ENCODE measurements at regions not wholly inside any gene's neighbourhood (a gene's known extent, or its start where the extent isn't known, plus 50 kb on each side); places are given as distances from the start of the nearest gene placed in this dataset.

DNA sequence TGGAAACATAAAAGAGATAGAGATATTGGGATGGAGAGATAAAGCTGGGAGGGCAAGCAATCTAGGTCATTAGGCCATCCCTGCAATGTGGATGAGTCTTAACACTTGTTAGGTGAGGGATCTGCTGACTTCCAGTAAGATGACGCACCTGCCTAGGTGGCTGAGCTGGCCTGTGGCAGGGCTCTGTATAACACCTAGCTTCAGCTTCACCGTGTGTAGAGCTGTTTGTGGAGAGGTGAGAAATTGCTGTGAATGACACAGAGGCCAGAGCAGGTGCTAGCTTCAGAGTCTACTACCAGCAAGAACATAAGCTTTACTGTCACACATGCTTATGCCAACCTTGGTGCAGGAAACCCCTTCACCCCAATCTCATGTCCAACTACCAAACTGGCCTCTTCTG is 1010.0 kb downstream of the TYW1 start (continued):
- TF ChIP-seq, protein P1, sequence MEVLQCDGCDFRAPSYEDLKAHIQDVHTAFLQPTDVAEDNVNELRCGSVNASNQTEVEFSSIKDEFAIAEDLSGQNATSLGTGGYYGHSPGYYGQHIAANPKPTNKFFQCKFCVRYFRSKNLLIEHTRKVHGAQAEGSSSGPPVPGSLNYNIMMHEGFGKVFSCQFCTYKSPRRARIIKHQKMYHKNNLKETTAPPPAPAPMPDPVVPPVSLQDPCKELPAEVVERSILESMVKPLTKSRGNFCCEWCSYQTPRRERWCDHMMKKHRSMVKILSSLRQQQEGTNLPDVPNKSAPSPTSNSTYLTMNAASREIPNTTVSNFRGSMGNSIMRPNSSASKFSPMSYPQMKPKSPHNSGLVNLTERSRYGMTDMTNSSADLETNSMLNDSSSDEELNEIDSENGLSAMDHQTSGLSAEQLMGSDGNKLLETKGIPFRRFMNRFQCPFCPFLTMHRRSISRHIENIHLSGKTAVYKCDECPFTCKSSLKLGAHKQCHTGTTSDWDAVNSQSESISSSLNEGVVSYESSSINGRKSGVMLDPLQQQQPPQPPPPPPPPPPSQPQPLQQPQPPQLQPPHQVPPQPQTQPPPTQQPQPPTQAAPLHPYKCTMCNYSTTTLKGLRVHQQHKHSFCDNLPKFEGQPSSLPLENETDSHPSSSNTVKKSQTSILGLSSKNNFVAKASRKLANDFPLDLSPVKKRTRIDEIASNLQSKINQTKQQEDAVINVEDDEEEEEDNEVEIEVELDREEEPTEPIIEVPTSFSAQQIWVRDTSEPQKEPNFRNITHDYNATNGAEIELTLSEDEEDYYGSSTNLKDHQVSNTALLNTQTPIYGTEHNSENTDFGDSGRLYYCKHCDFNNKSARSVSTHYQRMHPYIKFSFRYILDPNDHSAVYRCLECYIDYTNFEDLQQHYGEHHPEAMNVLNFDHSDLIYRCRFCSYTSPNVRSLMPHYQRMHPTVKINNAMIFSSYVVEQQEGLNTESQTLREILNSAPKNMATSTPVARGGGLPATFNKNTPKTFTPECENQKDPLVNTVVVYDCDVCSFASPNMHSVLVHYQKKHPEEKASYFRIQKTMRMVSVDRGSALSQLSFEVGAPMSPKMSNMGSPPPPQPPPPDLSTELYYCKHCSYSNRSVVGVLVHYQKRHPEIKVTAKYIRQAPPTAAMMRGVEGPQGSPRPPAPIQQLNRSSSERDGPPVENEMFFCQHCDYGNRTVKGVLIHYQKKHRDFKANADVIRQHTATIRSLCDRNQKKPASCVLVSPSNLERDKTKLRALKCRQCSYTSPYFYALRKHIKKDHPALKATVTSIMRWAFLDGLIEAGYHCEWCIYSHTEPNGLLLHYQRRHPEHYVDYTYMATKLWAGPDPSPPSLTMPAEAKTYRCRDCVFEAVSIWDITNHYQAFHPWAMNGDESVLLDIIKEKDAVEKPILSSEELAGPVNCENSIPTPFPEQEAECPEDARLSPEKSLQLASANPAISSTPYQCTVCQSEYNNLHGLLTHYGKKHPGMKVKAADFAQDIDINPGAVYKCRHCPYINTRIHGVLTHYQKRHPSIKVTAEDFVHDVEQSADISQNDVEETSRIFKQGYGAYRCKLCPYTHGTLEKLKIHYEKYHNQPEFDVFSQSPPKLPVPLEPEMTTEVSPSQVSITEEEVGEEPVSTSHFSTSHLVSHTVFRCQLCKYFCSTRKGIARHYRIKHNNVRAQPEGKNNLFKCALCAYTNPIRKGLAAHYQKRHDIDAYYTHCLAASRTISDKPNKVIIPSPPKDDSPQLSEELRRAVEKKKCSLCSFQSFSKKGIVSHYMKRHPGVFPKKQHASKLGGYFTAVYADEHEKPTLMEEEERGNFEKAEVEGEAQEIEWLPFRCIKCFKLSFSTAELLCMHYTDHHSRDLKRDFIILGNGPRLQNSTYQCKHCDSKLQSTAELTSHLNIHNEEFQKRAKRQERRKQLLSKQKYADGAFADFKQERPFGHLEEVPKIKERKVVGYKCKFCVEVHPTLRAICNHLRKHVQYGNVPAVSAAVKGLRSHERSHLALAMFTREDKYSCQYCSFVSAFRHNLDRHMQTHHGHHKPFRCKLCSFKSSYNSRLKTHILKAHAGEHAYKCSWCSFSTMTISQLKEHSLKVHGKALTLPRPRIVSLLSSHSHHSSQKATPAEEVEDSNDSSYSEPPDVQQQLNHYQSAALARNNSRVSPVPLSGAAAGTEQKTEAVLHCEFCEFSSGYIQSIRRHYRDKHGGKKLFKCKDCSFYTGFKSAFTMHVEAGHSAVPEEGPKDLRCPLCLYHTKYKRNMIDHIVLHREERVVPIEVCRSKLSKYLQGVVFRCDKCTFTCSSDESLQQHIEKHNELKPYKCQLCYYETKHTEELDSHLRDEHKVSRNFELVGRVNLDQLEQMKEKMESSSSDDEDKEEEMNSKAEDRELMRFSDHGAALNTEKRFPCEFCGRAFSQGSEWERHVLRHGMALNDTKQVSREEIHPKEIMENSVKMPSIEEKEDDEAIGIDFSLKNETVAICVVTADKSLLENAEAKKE (CRISPR knock-in tag; IDR thresholded peaks at IDR 0.05): no peak
- TF ChIP-seq, protein P2, sequence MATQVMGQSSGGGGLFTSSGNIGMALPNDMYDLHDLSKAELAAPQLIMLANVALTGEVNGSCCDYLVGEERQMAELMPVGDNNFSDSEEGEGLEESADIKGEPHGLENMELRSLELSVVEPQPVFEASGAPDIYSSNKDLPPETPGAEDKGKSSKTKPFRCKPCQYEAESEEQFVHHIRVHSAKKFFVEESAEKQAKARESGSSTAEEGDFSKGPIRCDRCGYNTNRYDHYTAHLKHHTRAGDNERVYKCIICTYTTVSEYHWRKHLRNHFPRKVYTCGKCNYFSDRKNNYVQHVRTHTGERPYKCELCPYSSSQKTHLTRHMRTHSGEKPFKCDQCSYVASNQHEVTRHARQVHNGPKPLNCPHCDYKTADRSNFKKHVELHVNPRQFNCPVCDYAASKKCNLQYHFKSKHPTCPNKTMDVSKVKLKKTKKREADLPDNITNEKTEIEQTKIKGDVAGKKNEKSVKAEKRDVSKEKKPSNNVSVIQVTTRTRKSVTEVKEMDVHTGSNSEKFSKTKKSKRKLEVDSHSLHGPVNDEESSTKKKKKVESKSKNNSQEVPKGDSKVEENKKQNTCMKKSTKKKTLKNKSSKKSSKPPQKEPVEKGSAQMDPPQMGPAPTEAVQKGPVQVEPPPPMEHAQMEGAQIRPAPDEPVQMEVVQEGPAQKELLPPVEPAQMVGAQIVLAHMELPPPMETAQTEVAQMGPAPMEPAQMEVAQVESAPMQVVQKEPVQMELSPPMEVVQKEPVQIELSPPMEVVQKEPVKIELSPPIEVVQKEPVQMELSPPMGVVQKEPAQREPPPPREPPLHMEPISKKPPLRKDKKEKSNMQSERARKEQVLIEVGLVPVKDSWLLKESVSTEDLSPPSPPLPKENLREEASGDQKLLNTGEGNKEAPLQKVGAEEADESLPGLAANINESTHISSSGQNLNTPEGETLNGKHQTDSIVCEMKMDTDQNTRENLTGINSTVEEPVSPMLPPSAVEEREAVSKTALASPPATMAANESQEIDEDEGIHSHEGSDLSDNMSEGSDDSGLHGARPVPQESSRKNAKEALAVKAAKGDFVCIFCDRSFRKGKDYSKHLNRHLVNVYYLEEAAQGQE (IDR thresholded peaks at IDR 0.05; ENCODE audit: unreplicated experiment): no peak
- no peak for TF ChIP-seq ZNF114 (CRISPR knock-in tag; IDR thresholded peaks at IDR 0.05)

DNA sequence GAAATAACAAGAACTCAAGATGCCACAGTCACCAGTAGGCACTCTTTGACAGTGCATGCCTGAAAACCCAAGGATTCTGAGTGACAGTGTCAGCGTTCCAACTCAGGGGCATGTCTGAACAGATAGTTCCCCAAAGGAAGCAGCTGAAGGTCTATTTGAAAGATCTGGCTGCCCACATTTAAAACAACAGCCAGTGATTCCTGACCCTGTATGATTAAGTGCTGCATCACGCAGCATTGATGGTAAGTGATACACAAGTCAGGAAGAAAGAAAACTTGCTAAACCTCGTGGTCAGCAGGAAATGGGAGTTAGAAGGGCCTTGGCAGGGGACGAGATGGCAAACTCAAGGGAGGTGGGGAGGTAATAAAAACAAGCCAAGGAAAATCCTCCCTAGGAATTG is 1013.1 kb downstream of the TYW1 start:
- Histone ChIP-seq H3K36me3 (ENCODE audit: insufficient read depth) (no peaks in the 10 kb centered on the region), H4K20me1 (replicated peaks; ENCODE audit: insufficient read depth) (no peaks in the 10 kb centered on the region), H3K4me3 (no peak overlapping the region), H3K27ac (ENCODE audit: low read depth) (no peak overlapping the region), H3K79me2 (replicated peaks; ENCODE audit: insufficient read depth) (no peaks in the 10 kb centered on the region), H3K9me2 (ENCODE audit: insufficient read depth) (no peaks in the 10 kb centered on the region), H3F3A (replicated peaks; ENCODE audit: low read depth) (no peaks in the 10 kb centered on the region), H3K4me1 (ENCODE audit: insufficient read depth) (no peaks in the 10 kb centered on the region), H3K27me3 (ENCODE audit: insufficient read depth) (no peaks in the 10 kb centered on the region), H2AFZ (no peak overlapping the region), H3K4me2 (no peak overlapping the region)
- Mint-ChIP-seq H3K9me3 (peaks cover 97% of the 10 kb centered on the region), H3K4me1 (no peaks in the 10 kb centered on the region), H3K27me3 (ENCODE audit: insufficient read depth, low read depth, poor library complexity) (peaks cover 4% of the 10 kb centered on the region), H3K27ac (no peak overlapping the region), H3K36me3 (ENCODE audit: low read depth) (peaks cover 43% of the 10 kb centered on the region), H3K4me3 (no peak overlapping the region)
- DNase-seq (ENCODE audit: low spot score) (no peak), ATAC-seq (no peak)
- TF ChIP-seq EZH2 (IDR thresholded peaks at IDR 0.05; ENCODE audit: low read depth, unreplicated experiment) (no peak), EZH2phosphoT487 (IDR thresholded peaks at IDR 0.05; ENCODE audit: unreplicated experiment) (no peak), ZNF114 (CRISPR knock-in tag; IDR thresholded peaks at IDR 0.05) (no peak), JUNB (IDR thresholded peaks at IDR 0.05; ENCODE audit: unreplicated experiment) (no peak), NANOG (IDR thresholded peaks at IDR 0.05; ENCODE audit: borderline replicate concordance) (no peak), ZNF331 (CRISPR knock-in tag; IDR thresholded peaks at IDR 0.05; ENCODE audit: low read depth) (no peak), POLR2AphosphoS5 (IDR thresholded peaks at IDR 0.05; ENCODE audit: low read depth) (no peak), STAT1 (IDR thresholded peaks at IDR 0.05; ENCODE audit: unreplicated experiment) (no peak)
- TF ChIP-seq, protein P3, sequence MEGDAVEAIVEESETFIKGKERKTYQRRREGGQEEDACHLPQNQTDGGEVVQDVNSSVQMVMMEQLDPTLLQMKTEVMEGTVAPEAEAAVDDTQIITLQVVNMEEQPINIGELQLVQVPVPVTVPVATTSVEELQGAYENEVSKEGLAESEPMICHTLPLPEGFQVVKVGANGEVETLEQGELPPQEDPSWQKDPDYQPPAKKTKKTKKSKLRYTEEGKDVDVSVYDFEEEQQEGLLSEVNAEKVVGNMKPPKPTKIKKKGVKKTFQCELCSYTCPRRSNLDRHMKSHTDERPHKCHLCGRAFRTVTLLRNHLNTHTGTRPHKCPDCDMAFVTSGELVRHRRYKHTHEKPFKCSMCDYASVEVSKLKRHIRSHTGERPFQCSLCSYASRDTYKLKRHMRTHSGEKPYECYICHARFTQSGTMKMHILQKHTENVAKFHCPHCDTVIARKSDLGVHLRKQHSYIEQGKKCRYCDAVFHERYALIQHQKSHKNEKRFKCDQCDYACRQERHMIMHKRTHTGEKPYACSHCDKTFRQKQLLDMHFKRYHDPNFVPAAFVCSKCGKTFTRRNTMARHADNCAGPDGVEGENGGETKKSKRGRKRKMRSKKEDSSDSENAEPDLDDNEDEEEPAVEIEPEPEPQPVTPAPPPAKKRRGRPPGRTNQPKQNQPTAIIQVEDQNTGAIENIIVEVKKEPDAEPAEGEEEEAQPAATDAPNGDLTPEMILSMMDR (conservative IDR thresholded peaks at IDR 0.05; ENCODE audit: low read depth in 2 of 2): no peak
- TF ChIP-seq, protein P2 (IDR thresholded peaks at IDR 0.05; ENCODE audit: unreplicated experiment): no peak
